ENCODE measurements at regions not wholly inside any gene's neighbourhood (a gene's known extent, or its start where the extent isn't known, plus 50 kb on each side); places are given as distances from the start of the nearest gene placed in this dataset.

GRCh38 chr1:121519042-121519755, 334.4 kb downstream of the SRGAP2C start:
- TF ChIP-seq CTCF (IDR thresholded peaks at IDR 0.05) (no peak), POLR2A (IDR thresholded peaks at IDR 0.05) (no peak)
